ENCODE measurements at regions not wholly inside any gene's neighbourhood (a gene's known extent, or its start where the extent isn't known, plus 50 kb on each side); places are given as distances from the start of the nearest gene placed in this dataset.

DNA sequence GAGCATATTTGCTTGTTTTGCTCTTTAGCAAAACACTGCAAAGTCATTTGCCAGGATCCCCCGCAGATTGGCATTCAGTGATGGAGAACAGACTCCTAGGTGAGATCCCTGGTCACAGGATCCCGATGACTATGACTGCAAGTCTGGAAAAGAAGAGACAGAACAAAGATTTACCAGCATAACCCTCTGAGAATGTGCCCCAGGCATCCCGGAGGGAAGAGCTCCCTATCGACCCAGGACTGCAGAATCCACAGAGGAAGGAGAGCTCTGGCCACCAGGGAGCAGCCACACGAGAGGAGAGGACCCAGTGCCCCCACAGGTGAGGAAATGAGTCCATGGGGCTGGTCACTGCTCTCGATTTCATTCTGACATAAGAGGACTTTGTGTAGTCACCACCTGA is 105.2 kb downstream of the ZNF280B start:
- no peak for TF ChIP-seq EZH2phosphoT487 (conservative IDR thresholded peaks at IDR 0.05; ENCODE audit: low read length)
- TF ChIP-seq, protein P1, sequence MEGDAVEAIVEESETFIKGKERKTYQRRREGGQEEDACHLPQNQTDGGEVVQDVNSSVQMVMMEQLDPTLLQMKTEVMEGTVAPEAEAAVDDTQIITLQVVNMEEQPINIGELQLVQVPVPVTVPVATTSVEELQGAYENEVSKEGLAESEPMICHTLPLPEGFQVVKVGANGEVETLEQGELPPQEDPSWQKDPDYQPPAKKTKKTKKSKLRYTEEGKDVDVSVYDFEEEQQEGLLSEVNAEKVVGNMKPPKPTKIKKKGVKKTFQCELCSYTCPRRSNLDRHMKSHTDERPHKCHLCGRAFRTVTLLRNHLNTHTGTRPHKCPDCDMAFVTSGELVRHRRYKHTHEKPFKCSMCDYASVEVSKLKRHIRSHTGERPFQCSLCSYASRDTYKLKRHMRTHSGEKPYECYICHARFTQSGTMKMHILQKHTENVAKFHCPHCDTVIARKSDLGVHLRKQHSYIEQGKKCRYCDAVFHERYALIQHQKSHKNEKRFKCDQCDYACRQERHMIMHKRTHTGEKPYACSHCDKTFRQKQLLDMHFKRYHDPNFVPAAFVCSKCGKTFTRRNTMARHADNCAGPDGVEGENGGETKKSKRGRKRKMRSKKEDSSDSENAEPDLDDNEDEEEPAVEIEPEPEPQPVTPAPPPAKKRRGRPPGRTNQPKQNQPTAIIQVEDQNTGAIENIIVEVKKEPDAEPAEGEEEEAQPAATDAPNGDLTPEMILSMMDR (IDR thresholded peaks at IDR 0.05; ENCODE audit: insufficient read depth, low read length, poor library complexity, severe bottlenecking), result no peak
